HEK293 (cell line): ENCODE measurements at regions not wholly inside any gene's neighbourhood (a gene's known extent, or its start where the extent isn't known, plus 50 kb on each side); places are given as distances from the start of the nearest gene placed in this dataset.

Experiments used
- CTCF ChIA-PET: fragments of 350-600 bp; formaldehyde crosslinking; extraction: SDS; loops from one replicate; lab custom pipeline; 2021; ENCODE audit warnings: antibody characterized with exemption; lab: Yijun Ruan, JAX
- POLR2A ChIA-PET: fragments of 300-600 bp; formaldehyde crosslinking; extraction: SDS; loops from one replicate; lab custom pipeline; 2020; ENCODE audit warnings: antibody characterized with exemption, inconsistent platforms; lab: Yijun Ruan, JAX
- H3K27ac ChIP-seq: fragments of 200-500 bp; sonication (Bioruptor generic); 2 replicates; pipeline ENCODE4 v1.5.1; 2014; ENCODE audit warnings: low read depth, low read length, control low read depth, inconsistent platforms; ENCODE audit errors: extremely low read depth
- H3K36me3 ChIP-seq, 2 experiments: fragments of 200-500 bp in 1 of 2; sonication (Bioruptor generic) in 1 of 2; 1 replicate in 1 of 2; 2 replicates in 1 of 2; pipeline ENCODE4 v1.5.1; 2014 to 2017; ENCODE audit warnings: inconsistent platforms in 2 of 2, low read length in 2 of 2; ENCODE audit not compliant: control insufficient read depth in 2 of 2, insufficient read depth in 1 of 2
- H3K4me1 ChIP-seq: fragments of 200-500 bp; sonication (Bioruptor generic); 2 replicates; pipeline ENCODE4 v1.5.1; 2014; ENCODE audit warnings: mild to moderate bottlenecking, low read length, inconsistent platforms; ENCODE audit not compliant: control insufficient read depth, insufficient read depth
- H3K4me3 ChIP-seq: 2 replicates; pipeline ENCODE4 v1.5.1; 2011; ENCODE audit warnings: low read depth, mild to moderate bottlenecking, control low read depth, low read length, moderate library complexity
- H3K9me3 ChIP-seq: fragments of 200-500 bp; sonication (Bioruptor generic); 2 replicates; pipeline ENCODE4 v1.5.1; 2014; ENCODE audit warnings: low read depth, low read length, inconsistent platforms; ENCODE audit not compliant: control insufficient read depth, insufficient read depth
- GLIS2 ChIP-seq: fragments of 450-650 bp; formaldehyde crosslinking; IDR thresholded peaks from 2 replicates; pipeline ENCODE4 v1.5.1; 2016; ENCODE audit warnings: missing biosample characterization, missing genetic modification characterization
- IKZF3 ChIP-seq: fragments of 450-650 bp; IDR thresholded peaks from 2 replicates; pipeline ENCODE4 v1.5.0; 2018; ENCODE audit warnings: missing biosample characterization, mild to moderate bottlenecking, missing genetic modification characterization, moderate library complexity
- ZNF174 ChIP-seq: fragments of 450-650 bp; formaldehyde crosslinking; IDR thresholded peaks from 2 replicates; pipeline ENCODE4 v1.5.0; 2017; ENCODE audit warnings: missing biosample characterization, mild to moderate bottlenecking, missing genetic modification characterization
- ZNF19 ChIP-seq: fragments of 450-650 bp; formaldehyde crosslinking; IDR thresholded peaks from 2 replicates; pipeline ENCODE4; 2016; ENCODE audit warnings: missing biosample characterization, missing genetic modification characterization, low read depth
- ZNF214 ChIP-seq: fragments of 450-650 bp; formaldehyde crosslinking; IDR thresholded peaks from 2 replicates; pipeline ENCODE4 v1.5.1; 2017; ENCODE audit warnings: missing biosample characterization, mild to moderate bottlenecking, missing genetic modification characterization, borderline replicate concordance
- ZNF24 ChIP-seq: fragments of 450-650 bp; formaldehyde crosslinking; IDR thresholded peaks from 2 replicates; pipeline ENCODE4 v1.5.1; 2016; ENCODE audit warnings: missing biosample characterization, missing genetic modification characterization
- ZNF426 ChIP-seq: fragments of 450-650 bp; formaldehyde crosslinking; IDR thresholded peaks from 2 replicates; pipeline ENCODE4 v1.5.1; 2017; ENCODE audit warnings: missing biosample characterization, missing genetic modification characterization, mild to moderate bottlenecking, inconsistent platforms, moderate library complexity
- ZNF48 ChIP-seq: fragments of 450-650 bp; formaldehyde crosslinking; IDR thresholded peaks from 2 replicates; pipeline ENCODE4 v1.5.1; 2016; ENCODE audit warnings: missing biosample characterization, missing genetic modification characterization
- ZNF561 ChIP-seq: fragments of 450-650 bp; IDR thresholded peaks from 2 replicates; pipeline ENCODE4 v1.5.1; 2018; ENCODE audit warnings: missing biosample characterization, missing genetic modification characterization, borderline replicate concordance
- ZNF596 ChIP-seq: fragments of 450-650 bp; IDR thresholded peaks from 2 replicates; pipeline ENCODE4 v1.5.0; 2018; ENCODE audit warnings: missing biosample characterization, mild to moderate bottlenecking, missing genetic modification characterization, moderate library complexity
- ZNF626 ChIP-seq: fragments of 450-650 bp; sonication (Bioruptor Pico); formaldehyde crosslinking; IDR thresholded peaks from 2 replicates; pipeline ENCODE4 v1.5.1; 2018; ENCODE audit warnings: missing biosample characterization, missing genetic modification characterization, inconsistent platforms
- ZNF658 ChIP-seq: fragments of 450-650 bp; formaldehyde crosslinking; IDR thresholded peaks from 2 replicates; pipeline ENCODE4; 2016; ENCODE audit warnings: missing biosample characterization, missing genetic modification characterization
- TF ChIP-seq, protein P1 (sequence below): IDR thresholded peaks from 2 replicates; pipeline ENCODE4 v1.6.1; 2011; ENCODE audit warnings: mild to moderate bottlenecking, low read depth, low read length, borderline replicate concordance
- TF ChIP-seq, protein P2 (sequence below): fragments of 450-650 bp; formaldehyde crosslinking; IDR thresholded peaks from 2 replicates; pipeline ENCODE4 v1.5.1; 2016; ENCODE audit warnings: missing biosample characterization, missing genetic modification characterization, borderline replicate concordance
- TF ChIP-seq, protein P3 (sequence below): fragments of 450-650 bp; formaldehyde crosslinking; conservative IDR thresholded peaks from 2 replicates; pipeline ENCODE4 v1.5.1; 2016; ENCODE audit warnings: low read depth, missing biosample characterization, missing genetic modification characterization
- TF ChIP-seq, protein P4 (sequence below): fragments of 450-650 bp; formaldehyde crosslinking; IDR thresholded peaks from 2 replicates; pipeline ENCODE4 v1.5.1; 2017; ENCODE audit warnings: missing biosample characterization, missing genetic modification characterization
- TF ChIP-seq, protein P5 (sequence below): fragments of 450-650 bp; formaldehyde crosslinking; IDR thresholded peaks from 2 replicates; pipeline ENCODE4 v1.5.1; 2016; ENCODE audit warnings: missing biosample characterization, missing genetic modification characterization
- TF ChIP-seq, protein P6 (sequence below): fragments of 450-650 bp; formaldehyde crosslinking; IDR thresholded peaks from 2 replicates; pipeline ENCODE4 v1.5.1; 2016; ENCODE audit warnings: missing biosample characterization, missing genetic modification characterization

DNA sequence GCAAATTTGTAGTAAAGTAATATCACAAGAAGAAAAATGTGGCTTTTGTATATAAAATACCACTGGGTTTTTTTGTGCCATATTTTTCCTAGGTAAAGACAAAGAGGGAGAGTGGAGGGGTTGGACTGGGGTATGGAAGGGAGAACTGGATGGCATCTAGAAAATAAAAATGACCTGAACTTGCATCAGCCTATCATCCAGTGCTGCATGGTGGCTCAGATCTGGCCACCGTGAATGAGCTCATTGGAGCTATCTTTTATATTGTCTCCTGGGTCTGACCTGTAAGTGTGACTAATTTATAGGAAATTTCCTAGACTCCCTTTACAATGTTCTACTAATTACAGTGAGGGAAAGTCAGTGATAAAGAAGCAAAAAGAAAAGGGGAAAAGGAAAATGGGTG lies 369.0 kb downstream of the TMEM182 start (continued):
- TF ChIP-seq, protein P1, sequence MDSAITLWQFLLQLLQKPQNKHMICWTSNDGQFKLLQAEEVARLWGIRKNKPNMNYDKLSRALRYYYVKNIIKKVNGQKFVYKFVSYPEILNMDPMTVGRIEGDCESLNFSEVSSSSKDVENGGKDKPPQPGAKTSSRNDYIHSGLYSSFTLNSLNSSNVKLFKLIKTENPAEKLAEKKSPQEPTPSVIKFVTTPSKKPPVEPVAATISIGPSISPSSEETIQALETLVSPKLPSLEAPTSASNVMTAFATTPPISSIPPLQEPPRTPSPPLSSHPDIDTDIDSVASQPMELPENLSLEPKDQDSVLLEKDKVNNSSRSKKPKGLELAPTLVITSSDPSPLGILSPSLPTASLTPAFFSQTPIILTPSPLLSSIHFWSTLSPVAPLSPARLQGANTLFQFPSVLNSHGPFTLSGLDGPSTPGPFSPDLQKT, result no peak
- TF ChIP-seq, protein P2, sequence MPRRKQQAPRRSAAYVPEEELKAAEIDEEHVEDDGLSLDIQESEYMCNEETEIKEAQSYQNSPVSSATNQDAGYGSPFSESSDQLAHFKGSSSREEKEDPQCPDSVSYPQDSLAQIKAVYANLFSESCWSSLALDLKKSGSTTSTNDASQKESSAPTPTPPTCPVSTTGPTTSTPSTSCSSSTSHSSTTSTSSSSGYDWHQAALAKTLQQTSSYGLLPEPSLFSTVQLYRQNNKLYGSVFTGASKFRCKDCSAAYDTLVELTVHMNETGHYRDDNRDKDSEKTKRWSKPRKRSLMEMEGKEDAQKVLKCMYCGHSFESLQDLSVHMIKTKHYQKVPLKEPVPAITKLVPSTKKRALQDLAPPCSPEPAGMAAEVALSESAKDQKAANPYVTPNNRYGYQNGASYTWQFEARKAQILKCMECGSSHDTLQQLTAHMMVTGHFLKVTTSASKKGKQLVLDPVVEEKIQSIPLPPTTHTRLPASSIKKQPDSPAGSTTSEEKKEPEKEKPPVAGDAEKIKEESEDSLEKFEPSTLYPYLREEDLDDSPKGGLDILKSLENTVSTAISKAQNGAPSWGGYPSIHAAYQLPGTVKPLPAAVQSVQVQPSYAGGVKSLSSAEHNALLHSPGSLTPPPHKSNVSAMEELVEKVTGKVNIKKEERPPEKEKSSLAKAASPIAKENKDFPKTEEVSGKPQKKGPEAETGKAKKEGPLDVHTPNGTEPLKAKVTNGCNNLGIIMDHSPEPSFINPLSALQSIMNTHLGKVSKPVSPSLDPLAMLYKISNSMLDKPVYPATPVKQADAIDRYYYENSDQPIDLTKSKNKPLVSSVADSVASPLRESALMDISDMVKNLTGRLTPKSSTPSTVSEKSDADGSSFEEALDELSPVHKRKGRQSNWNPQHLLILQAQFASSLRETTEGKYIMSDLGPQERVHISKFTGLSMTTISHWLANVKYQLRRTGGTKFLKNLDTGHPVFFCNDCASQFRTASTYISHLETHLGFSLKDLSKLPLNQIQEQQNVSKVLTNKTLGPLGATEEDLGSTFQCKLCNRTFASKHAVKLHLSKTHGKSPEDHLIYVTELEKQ (tag by site-specific recombination), result no peak
- TF ChIP-seq ZNF48 (tag by site-specific recombination) (no peak), GLIS2 (tag by site-specific recombination) (no peak), ZNF561 (tag by site-specific recombination) (no peak), ZNF24 (tag by site-specific recombination) (no peak), ZNF658 (tag by site-specific recombination) (no peak), ZNF174 (tag by site-specific recombination) (no peak)
- TF ChIP-seq, protein P3, sequence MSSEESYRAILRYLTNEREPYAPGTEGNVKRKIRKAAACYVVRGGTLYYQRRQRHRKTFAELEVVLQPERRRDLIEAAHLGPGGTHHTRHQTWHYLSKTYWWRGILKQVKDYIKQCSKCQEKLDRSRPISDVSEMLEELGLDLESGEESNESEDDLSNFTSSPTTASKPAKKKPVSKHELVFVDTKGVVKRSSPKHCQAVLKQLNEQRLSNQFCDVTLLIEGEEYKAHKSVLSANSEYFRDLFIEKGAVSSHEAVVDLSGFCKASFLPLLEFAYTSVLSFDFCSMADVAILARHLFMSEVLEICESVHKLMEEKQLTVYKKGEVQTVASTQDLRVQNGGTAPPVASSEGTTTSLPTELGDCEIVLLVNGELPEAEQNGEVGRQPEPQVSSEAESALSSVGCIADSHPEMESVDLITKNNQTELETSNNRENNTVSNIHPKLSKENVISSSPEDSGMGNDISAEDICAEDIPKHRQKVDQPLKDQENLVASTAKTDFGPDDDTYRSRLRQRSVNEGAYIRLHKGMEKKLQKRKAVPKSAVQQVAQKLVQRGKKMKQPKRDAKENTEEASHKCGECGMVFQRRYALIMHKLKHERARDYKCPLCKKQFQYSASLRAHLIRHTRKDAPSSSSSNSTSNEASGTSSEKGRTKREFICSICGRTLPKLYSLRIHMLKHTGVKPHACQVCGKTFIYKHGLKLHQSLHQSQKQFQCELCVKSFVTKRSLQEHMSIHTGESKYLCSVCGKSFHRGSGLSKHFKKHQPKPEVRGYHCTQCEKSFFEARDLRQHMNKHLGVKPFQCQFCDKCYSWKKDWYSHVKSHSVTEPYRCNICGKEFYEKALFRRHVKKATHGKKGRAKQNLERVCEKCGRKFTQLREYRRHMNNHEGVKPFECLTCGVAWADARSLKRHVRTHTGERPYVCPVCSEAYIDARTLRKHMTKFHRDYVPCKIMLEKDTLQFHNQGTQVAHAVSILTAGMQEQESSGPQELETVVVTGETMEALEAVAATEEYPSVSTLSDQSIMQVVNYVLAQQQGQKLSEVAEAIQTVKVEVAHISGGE (tag by site-specific recombination), result no peak
- TF ChIP-seq, protein P4, sequence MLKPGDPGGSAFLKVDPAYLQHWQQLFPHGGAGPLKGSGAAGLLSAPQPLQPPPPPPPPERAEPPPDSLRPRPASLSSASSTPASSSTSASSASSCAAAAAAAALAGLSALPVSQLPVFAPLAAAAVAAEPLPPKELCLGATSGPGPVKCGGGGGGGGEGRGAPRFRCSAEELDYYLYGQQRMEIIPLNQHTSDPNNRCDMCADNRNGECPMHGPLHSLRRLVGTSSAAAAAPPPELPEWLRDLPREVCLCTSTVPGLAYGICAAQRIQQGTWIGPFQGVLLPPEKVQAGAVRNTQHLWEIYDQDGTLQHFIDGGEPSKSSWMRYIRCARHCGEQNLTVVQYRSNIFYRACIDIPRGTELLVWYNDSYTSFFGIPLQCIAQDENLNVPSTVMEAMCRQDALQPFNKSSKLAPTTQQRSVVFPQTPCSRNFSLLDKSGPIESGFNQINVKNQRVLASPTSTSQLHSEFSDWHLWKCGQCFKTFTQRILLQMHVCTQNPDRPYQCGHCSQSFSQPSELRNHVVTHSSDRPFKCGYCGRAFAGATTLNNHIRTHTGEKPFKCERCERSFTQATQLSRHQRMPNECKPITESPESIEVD, result no peak

DNA sequence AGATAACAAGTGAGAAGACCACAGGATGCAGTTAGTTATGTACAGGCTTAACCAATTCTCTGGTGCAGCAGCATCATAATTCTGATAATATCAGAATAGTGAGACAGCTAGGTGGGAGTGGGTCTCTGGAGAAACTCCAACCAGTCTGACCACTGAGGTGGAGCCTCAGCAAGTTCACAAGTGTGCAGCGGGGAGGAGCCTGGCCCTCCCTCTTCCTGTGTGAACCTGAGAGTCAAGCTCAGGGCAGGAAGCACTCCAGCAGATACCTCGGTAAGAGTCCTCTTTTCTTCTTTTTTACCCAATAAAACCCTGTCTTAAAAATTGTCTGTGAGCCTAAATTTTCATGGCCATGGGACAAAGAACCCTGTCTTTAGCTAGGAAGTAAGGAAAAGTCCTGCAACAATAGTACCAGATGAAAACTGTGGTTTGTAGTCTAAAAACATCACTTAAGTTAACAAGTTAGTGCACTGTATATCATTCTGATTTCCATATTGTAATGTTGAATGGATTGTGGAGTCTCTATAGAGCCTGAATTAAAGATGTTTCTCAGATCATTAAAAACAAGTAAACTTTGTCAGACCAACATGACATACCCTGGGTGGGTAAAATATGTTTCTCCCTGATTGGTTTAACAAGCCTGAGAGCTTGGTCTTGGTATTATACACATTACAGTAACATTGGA lies 370.8 kb downstream of the TMEM182 start:
- H3K9me3 ChIP-seq, result no peaks in the 10 kb centered on the region
- POLR2A ChIA-PET, result no interaction called here
- no peaks in the 10 kb centered on the region for H3K36me3 ChIP-seq
- CTCF ChIA-PET, result interaction anchor here (0.7 kb wide), 1 partner anchor 291 kb away, joined by 4 read pairs; no protein-coding TSS in a partner anchor
- TF ChIP-seq, protein P5, sequence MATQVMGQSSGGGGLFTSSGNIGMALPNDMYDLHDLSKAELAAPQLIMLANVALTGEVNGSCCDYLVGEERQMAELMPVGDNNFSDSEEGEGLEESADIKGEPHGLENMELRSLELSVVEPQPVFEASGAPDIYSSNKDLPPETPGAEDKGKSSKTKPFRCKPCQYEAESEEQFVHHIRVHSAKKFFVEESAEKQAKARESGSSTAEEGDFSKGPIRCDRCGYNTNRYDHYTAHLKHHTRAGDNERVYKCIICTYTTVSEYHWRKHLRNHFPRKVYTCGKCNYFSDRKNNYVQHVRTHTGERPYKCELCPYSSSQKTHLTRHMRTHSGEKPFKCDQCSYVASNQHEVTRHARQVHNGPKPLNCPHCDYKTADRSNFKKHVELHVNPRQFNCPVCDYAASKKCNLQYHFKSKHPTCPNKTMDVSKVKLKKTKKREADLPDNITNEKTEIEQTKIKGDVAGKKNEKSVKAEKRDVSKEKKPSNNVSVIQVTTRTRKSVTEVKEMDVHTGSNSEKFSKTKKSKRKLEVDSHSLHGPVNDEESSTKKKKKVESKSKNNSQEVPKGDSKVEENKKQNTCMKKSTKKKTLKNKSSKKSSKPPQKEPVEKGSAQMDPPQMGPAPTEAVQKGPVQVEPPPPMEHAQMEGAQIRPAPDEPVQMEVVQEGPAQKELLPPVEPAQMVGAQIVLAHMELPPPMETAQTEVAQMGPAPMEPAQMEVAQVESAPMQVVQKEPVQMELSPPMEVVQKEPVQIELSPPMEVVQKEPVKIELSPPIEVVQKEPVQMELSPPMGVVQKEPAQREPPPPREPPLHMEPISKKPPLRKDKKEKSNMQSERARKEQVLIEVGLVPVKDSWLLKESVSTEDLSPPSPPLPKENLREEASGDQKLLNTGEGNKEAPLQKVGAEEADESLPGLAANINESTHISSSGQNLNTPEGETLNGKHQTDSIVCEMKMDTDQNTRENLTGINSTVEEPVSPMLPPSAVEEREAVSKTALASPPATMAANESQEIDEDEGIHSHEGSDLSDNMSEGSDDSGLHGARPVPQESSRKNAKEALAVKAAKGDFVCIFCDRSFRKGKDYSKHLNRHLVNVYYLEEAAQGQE, result no peak
- TF ChIP-seq IKZF3 (tag by site-specific recombination) (no peak), ZNF214 (tag by site-specific recombination) (no peak), ZNF19 (tag by site-specific recombination) (no peak), ZNF626 (tag by site-specific recombination) (no peak), ZNF596 (tag by site-specific recombination) (no peak), ZNF426 (tag by site-specific recombination) (no peak)
- TF ChIP-seq, protein P6, sequence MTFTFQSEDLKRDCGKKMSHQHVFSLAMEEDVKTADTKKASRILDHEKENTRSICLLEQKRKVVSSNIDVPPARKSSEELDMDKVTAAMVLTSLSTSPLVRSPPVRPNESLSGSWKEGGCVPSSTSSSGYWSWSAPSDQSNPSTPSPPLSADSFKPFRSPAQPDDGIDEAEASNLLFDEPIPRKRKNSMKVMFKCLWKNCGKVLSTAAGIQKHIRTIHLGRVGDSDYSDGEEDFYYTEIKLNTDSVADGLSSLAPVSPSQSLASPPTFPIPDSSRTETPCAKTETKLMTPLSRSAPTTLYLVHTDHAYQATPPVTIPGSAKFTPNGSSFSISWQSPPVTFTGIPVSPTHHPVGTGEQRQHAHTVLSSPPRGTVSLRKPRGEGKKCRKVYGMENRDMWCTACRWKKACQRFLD (tag by site-specific recombination), result no peak
- TF ChIP-seq, all 188 proteins: peak for 0
- Histone ChIP-seq H3K27ac (no peak overlapping the region), H3K4me3 (no peak overlapping the region), H3K4me1 (no peaks in the 10 kb centered on the region)
